SK-N-MC (cell line): ENCODE measurements at regions not wholly inside any gene's neighbourhood (a gene's known extent, or its start where the extent isn't known, plus 50 kb on each side); places are given as distances from the start of the nearest gene placed in this dataset.

Experiments used
- DNase-seq: peaks from one replicate; pipeline ENCODE4 v3.0.0-alpha.2; 2011; ENCODE audit warnings: low read depth, low spot score
- H3K27ac ChIP-seq: fragments of 200-600 bp; sonication (generic); 2 replicates; pipeline ENCODE4 v1.5.1; 2016; ENCODE audit warnings: mixed run types
- H3K36me3 ChIP-seq: fragments of 200-600 bp; sonication (generic); 2 replicates; pipeline ENCODE4 v1.6.1; 2017; ENCODE audit warnings: antibody characterized with exemption, low read length, mixed read lengths; ENCODE audit not compliant: insufficient read depth
- H3K4me3 ChIP-seq: fragments of 200-600 bp; sonication (generic); 2 replicates; pipeline ENCODE4 v1.5.1; 2016
- H3K9ac ChIP-seq: fragments of 200-600 bp; sonication (generic); 2 replicates; pipeline ENCODE4 v1.8.0; 2017; ENCODE audit warnings: mixed run types, mixed read lengths; ENCODE audit not compliant: insufficient read length
- H3K9me3 ChIP-seq: fragments of 200-600 bp; sonication (generic); 2 replicates; pipeline ENCODE4 v1.6.1; 2017; ENCODE audit warnings: low read depth, mild to moderate bottlenecking, antibody characterized with exemption, low read length, moderate library complexity, mixed read lengths
- EZH2 ChIP-seq: fragments of 200-600 bp; sonication (generic); IDR thresholded peaks from one replicate; pipeline ENCODE4 v1.6.1; 2017; ENCODE audit warnings: antibody characterized with exemption
- FOXP2 ChIP-seq: optimal IDR thresholded peaks from 2 replicates; pipeline ENCODE3; 2011; ENCODE audit warnings: mild to moderate bottlenecking, moderate library complexity; ENCODE audit not compliant: insufficient read depth; ENCODE audit errors: extremely low read length, control extremely low read depth
- POLR2AphosphoS5 ChIP-seq: IDR thresholded peaks from 2 replicates; pipeline ENCODE4 v1.6.1; 2012; ENCODE audit warnings: mild to moderate bottlenecking, low read depth, low read length, borderline replicate concordance

- peak overlapping the region; percentile 97 for H3K27ac ChIP-seq
- H3K9ac ChIP-seq, result peak overlapping the region; percentile 98
- no peak for TF ChIP-seq EZH2
- peak; percentile 65 for TF ChIP-seq POLR2AphosphoS5
- DNase-seq, result no peak
- H3K36me3 ChIP-seq, result peaks cover 1% of the 10 kb centered on the region; the same call in 1 of the 2 replicates
- no peaks in the 10 kb centered on the region for H3K9me3 ChIP-seq
- H3K4me3 ChIP-seq, result peak overlapping the region; percentile 97
These were observed 130.5 kb upstream of the C11orf58 start for GRCh38 chr11:16607675-16608644.

GRCh38 chr11:16606784-16607674 is 131.4 kb upstream of the C11orf58 start:
- DNase-seq, result no peak
- H3K9ac ChIP-seq, result peak overlapping the region; percentile 98
- no peaks in the 10 kb centered on the region for H3K9me3 ChIP-seq
- peaks cover 7% of the 10 kb centered on the region; the same call in 1 of the 2 replicates for H3K36me3 ChIP-seq
- TF ChIP-seq FOXP2 (no peak), POLR2AphosphoS5 (no peak; the same call in 1 of the 2 replicates), EZH2 (no peak)
- H3K27ac ChIP-seq, result peak overlapping the region; percentile 97
- peak overlapping the region; percentile 97 for H3K4me3 ChIP-seq

GRCh38 chr11:16605894-16606783 is 132.3 kb upstream of the C11orf58 start:
- Histone ChIP-seq H3K9me3 (no peaks in the 10 kb centered on the region), H3K36me3 (peaks cover 11% of the 10 kb centered on the region; the same call in 1 of the 2 replicates), H3K27ac (peak overlapping the region; percentile 97), H3K4me3 (peak overlapping the region; percentile 97), H3K9ac (peak overlapping the region; percentile 98)
- TF ChIP-seq FOXP2 (no peak), POLR2AphosphoS5 (peak; percentile 26; the same call in 1 of the 2 replicates)
- DNase-seq, result peak; percentile 92

- Histone ChIP-seq H3K9ac (peak overlapping the region; percentile 98), H3K27ac (peak overlapping the region; percentile 97)
- no peak for DNase-seq
These were observed 133.0 kb upstream of the C11orf58 start for GRCh38 chr11:16605389-16605893.

GRCh38 chr11:16604794-16605388 is 133.6 kb upstream of the C11orf58 start:
- peaks cover 11% of the 10 kb centered on the region; the same call in 1 of the 2 replicates for H3K36me3 ChIP-seq
- peak overlapping the region; percentile 98 for H3K9ac ChIP-seq
- peak overlapping the region; percentile 97 for H3K4me3 ChIP-seq
- H3K27ac ChIP-seq, result peak overlapping the region; percentile 97
- DNase-seq, result no peak
- no peaks in the 10 kb centered on the region for H3K9me3 ChIP-seq
- TF ChIP-seq FOXP2 (no peak), POLR2AphosphoS5 (no peak)

More at GRCh38 chr11:16605389-16605893, 133.0 kb upstream of the C11orf58 start:
- Histone ChIP-seq H3K9me3 (no peaks in the 10 kb centered on the region), H3K36me3 (peaks cover 11% of the 10 kb centered on the region; the same call in 1 of the 2 replicates), H3K4me3 (peak overlapping the region; percentile 97)
- TF ChIP-seq POLR2AphosphoS5 (peak; percentile 48), FOXP2 (no peak), EZH2 (no peak)

- H3K36me3 ChIP-seq, result peaks cover 11% of the 10 kb centered on the region; the same call in 1 of the 2 replicates
- TF ChIP-seq FOXP2 (no peak), POLR2AphosphoS5 (no peak), EZH2 (no peak)
- H3K27ac ChIP-seq, result peak overlapping the region; percentile 97
- no peaks in the 10 kb centered on the region for H3K9me3 ChIP-seq
- DNase-seq, result no peak
- H3K9ac ChIP-seq, result peak overlapping the region; percentile 98
- peak overlapping the region; percentile 97 for H3K4me3 ChIP-seq
These were observed 134.3 kb upstream of the C11orf58 start for GRCh38 chr11:16603890-16604793.
